ENCODE measurements at regions not wholly inside any gene's neighbourhood (a gene's known extent, or its start where the extent isn't known, plus 50 kb on each side); places are given as distances from the start of the nearest gene placed in this dataset.

GRCh38 chr3:64954995-64955636 lies 267.3 kb upstream of the ADAMTS9 start:
- DNase-seq (ENCODE audit: low read depth, low spot score) = no peak

GRCh38 chr3:64945171-64945729 lies 257.4 kb upstream of the ADAMTS9 start:
- DNase-seq (ENCODE audit: low read depth, low spot score) = no peak

GRCh38 chr3:64943866-64944265 lies 256.1 kb upstream of the ADAMTS9 start:
- DNase-seq (ENCODE audit: low read depth, low spot score) = no peak

- DNase-seq (ENCODE audit: low read depth, low spot score) = no peak
Measured at GRCh38 chr3:64940596-64941348, 253.0 kb upstream of the ADAMTS9 start.

- DNase-seq (ENCODE audit: low read depth, low spot score) = no peak
Measured at GRCh38 chr3:64939747-64940450, 252.1 kb upstream of the ADAMTS9 start.

- DNase-seq (ENCODE audit: low read depth, low spot score) = no peak
Measured at GRCh38 chr3:64939309-64939708, 251.5 kb upstream of the ADAMTS9 start.

GRCh38 chr3:64936556-64936955 lies 248.8 kb upstream of the ADAMTS9 start:
- DNase-seq (ENCODE audit: low read depth, low spot score) = no peak

GRCh38 chr3:64935971-64936370 lies 248.2 kb upstream of the ADAMTS9 start:
- DNase-seq (ENCODE audit: low read depth, low spot score) = no peak

GRCh38 chr3:64932666-64933342 lies 245.0 kb upstream of the ADAMTS9 start:
- DNase-seq (ENCODE audit: low read depth, low spot score) = no peak

GRCh38 chr3:64932016-64932518 lies 244.3 kb upstream of the ADAMTS9 start:
- no peak for DNase-seq (ENCODE audit: low read depth, low spot score)

GRCh38 chr3:64930891-64931290 lies 243.1 kb upstream of the ADAMTS9 start:
- no peak for DNase-seq (ENCODE audit: low read depth, low spot score)

GRCh38 chr3:64928683-64929082 lies 240.9 kb upstream of the ADAMTS9 start:
- DNase-seq (ENCODE audit: low read depth, low spot score) = no peak

GRCh38 chr3:64927689-64928088 lies 239.9 kb upstream of the ADAMTS9 start:
- DNase-seq (ENCODE audit: low read depth, low spot score) = no peak

GRCh38 chr3:64925575-64925974 lies 237.8 kb upstream of the ADAMTS9 start:
- DNase-seq (ENCODE audit: low read depth, low spot score) = no peak

GRCh38 chr3:64924961-64925360 lies 237.2 kb upstream of the ADAMTS9 start:
- DNase-seq (ENCODE audit: low read depth, low spot score) = no peak

- DNase-seq (ENCODE audit: low read depth, low spot score) = no peak
Measured at GRCh38 chr3:64922213-64922612, 234.4 kb upstream of the ADAMTS9 start.

- no peak for DNase-seq (ENCODE audit: low read depth, low spot score)
Measured at GRCh38 chr3:64921281-64922065, 233.7 kb upstream of the ADAMTS9 start.

GRCh38 chr3:64919934-64920333 lies 232.1 kb upstream of the ADAMTS9 start:
- DNase-seq (ENCODE audit: low read depth, low spot score) = no peak

GRCh38 chr3:64918989-64919388 lies 231.2 kb upstream of the ADAMTS9 start:
- no peak for DNase-seq (ENCODE audit: low read depth, low spot score)

GRCh38 chr3:64917914-64918453 lies 230.2 kb upstream of the ADAMTS9 start:
- no peak for DNase-seq (ENCODE audit: low read depth, low spot score)

GRCh38 chr3:64916937-64917336 lies 229.1 kb upstream of the ADAMTS9 start:
- no peak for DNase-seq (ENCODE audit: low read depth, low spot score)
